C4-2B (cell line): ENCODE measurements at regions not wholly inside any gene's neighbourhood (a gene's known extent, or its start where the extent isn't known, plus 50 kb on each side); places are given as distances from the start of the nearest gene placed in this dataset.

ENCODE experiments used
- ZFX ChIP-seq: fragments of 450-650 bp; IDR thresholded peaks from 2 replicates; pipeline ENCODE4 v1.6.1; 2017
- TF ChIP-seq, protein P1 (sequence below): fragments of 450-650 bp; conservative IDR thresholded peaks from 2 replicates; pipeline ENCODE4 v1.5.1; 2017; ENCODE audit warnings: mild to moderate bottlenecking

DNA sequence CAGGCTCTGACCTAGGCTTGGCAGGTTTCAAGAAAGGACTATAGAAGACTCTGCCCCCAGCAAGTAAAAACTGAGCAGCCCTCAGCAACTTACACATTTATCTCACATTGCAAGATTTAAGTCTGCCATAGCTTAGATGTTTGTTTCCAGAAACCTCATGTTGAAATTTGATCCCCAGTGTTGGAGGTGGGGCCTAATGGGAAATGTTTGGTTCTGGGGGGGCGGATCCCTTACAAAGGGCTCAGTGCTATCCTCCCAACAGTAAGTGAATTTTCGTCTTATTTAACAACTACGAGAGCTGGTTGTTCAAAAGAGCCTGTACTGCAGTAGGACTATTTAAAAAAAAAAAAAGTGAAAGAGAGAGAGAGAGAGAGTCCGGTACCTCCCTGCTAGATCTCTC, 125.2 kb upstream of the PROK2 start:
- TF ChIP-seq, protein P1, sequence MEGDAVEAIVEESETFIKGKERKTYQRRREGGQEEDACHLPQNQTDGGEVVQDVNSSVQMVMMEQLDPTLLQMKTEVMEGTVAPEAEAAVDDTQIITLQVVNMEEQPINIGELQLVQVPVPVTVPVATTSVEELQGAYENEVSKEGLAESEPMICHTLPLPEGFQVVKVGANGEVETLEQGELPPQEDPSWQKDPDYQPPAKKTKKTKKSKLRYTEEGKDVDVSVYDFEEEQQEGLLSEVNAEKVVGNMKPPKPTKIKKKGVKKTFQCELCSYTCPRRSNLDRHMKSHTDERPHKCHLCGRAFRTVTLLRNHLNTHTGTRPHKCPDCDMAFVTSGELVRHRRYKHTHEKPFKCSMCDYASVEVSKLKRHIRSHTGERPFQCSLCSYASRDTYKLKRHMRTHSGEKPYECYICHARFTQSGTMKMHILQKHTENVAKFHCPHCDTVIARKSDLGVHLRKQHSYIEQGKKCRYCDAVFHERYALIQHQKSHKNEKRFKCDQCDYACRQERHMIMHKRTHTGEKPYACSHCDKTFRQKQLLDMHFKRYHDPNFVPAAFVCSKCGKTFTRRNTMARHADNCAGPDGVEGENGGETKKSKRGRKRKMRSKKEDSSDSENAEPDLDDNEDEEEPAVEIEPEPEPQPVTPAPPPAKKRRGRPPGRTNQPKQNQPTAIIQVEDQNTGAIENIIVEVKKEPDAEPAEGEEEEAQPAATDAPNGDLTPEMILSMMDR: no peak
- TF ChIP-seq ZFX: no peak
